IMR-90 (cell line): ENCODE measurements at regions not wholly inside any gene's neighbourhood (a gene's known extent, or its start where the extent isn't known, plus 50 kb on each side); places are given as distances from the start of the nearest gene placed in this dataset.

Experiments
- BHLHE40 ChIP-seq: fragments of 150-350 bp; IDR thresholded peaks from 2 replicates; pipeline ENCODE4 v1.6.1; 2016; ENCODE audit warnings: mild to moderate bottlenecking, low read depth, low read length
- CEBPB ChIP-seq: IDR thresholded peaks from 2 replicates; pipeline ENCODE4 v1.6.1; 2012; ENCODE audit warnings: low read depth, low read length, improper control_type of control experiment
- CHD1 ChIP-seq: IDR thresholded peaks from 2 replicates; pipeline ENCODE4 v1.6.1; 2012; ENCODE audit warnings: low read depth, low read length, improper control_type of control experiment
- CTCF ChIP-seq: conservative IDR thresholded peaks from 2 replicates; pipeline ENCODE4 v1.5.1; 2012; ENCODE audit warnings: mild to moderate bottlenecking, low read depth, low read length, improper control_type of control experiment
- MAZ ChIP-seq: IDR thresholded peaks from 2 replicates; pipeline ENCODE4 v1.6.1; 2012; ENCODE audit warnings: low read depth, mild to moderate bottlenecking, low read length, improper control_type of control experiment, moderate library complexity, borderline replicate concordance
- NFE2L2 ChIP-seq: fragments of 150-350 bp; IDR thresholded peaks from 2 replicates; pipeline ENCODE4 v1.6.1; 2016; ENCODE audit warnings: low read depth, mild to moderate bottlenecking, low read length
- POLR2A ChIP-seq: IDR thresholded peaks from 2 replicates; pipeline ENCODE4 v1.6.1; 2012; ENCODE audit warnings: mild to moderate bottlenecking, low read depth, low read length
- RAD21 ChIP-seq: IDR thresholded peaks from 2 replicates; pipeline ENCODE4 v1.6.1; 2012; ENCODE audit warnings: low read length, improper control_type of control experiment
- RCOR1 ChIP-seq: IDR thresholded peaks from 2 replicates; pipeline ENCODE4 v1.6.1; 2012; ENCODE audit warnings: mild to moderate bottlenecking, low read length, improper control_type of control experiment; ENCODE audit not compliant: insufficient replicate concordance
- RFX5 ChIP-seq: IDR thresholded peaks from 2 replicates; pipeline ENCODE4 v1.8.0; 2012; ENCODE audit warnings: low read depth, mild to moderate bottlenecking, low read length, moderate library complexity
- SMC3 ChIP-seq: fragments of 150-350 bp; IDR thresholded peaks from 2 replicates; pipeline ENCODE4 v1.6.1; 2016; ENCODE audit warnings: low read depth, mild to moderate bottlenecking, antibody characterized with exemption, low read length, moderate library complexity

GRCh38 chr2:59427980-59428379 is 1125.5 kb downstream of the BCL11A start:
- TF ChIP-seq RAD21 (no peak), POLR2A (no peak), CTCF (no peak), CEBPB (no peak), SMC3 (no peak), BHLHE40 (no peak), MAZ (no peak), NFE2L2 (no peak), CHD1 (no peak), RCOR1 (no peak), RFX5 (no peak)
